ENCODE measurements at regions not wholly inside any gene's neighbourhood (a gene's known extent, or its start where the extent isn't known, plus 50 kb on each side); places are given as distances from the start of the nearest gene placed in this dataset.

GRCh38 chr16:48834576-48834975 is 224.6 kb upstream of the N4BP1 start:
- H3K9ac ChIP-seq (ENCODE audit: insufficient read depth in 1 of 2, low read length in 2 of 2), result no peak overlapping the region
- H3K27ac ChIP-seq (ENCODE audit: low read depth in 1 of 2, low read length in 1 of 2), result no peak overlapping the region
- H3K27me3 ChIP-seq (ENCODE audit: control insufficient read depth in 3 of 3, insufficient read depth in 3 of 3, low read length in 2 of 3), result peaks cover 0 to 2% (median 0%) of the 10 kb centered on the region in 3 donors
- 8 to 20% methylated on average over 1 of the region's 1 CpG for WGBS, 2 donors
- TF ChIP-seq CTCF (IDR thresholded peaks at IDR 0.05; ENCODE audit: control extremely low read depth, extremely low read depth), result no peak
- ATAC-seq (ENCODE audit: insufficient read depth, low FRiP score) (no peak), DNase-seq (no peak)
- no peak overlapping the region for H3K4me3 ChIP-seq
- H3K36me3 ChIP-seq (ENCODE audit: control insufficient read depth in 4 of 4, insufficient read depth in 4 of 4, low read length in 4 of 4), result no peaks in the 10 kb centered on the region
- no peaks in the 10 kb centered on the region for H3K4me1 ChIP-seq (ENCODE audit: control insufficient read depth in 5 of 5, insufficient read depth in 5 of 5, low read length in 5 of 5)
- H3K9me3 ChIP-seq (ENCODE audit: control insufficient read depth in 4 of 4, insufficient read depth in 3 of 4, low read length in 3 of 4), result no peaks in the 10 kb centered on the region

GRCh38 chr16:48833461-48833860 is 223.5 kb upstream of the N4BP1 start:
- Histone ChIP-seq H3K27ac (ENCODE audit: low read depth in 1 of 2, low read length in 1 of 2) (no peak overlapping the region), H3K4me3 (no peak overlapping the region), H3K4me1 (ENCODE audit: control insufficient read depth in 5 of 5, insufficient read depth in 5 of 5, low read length in 5 of 5) (no peaks in the 10 kb centered on the region), H3K9ac (ENCODE audit: insufficient read depth in 1 of 2, low read length in 2 of 2) (no peak overlapping the region), H3K36me3 (ENCODE audit: control insufficient read depth in 4 of 4, insufficient read depth in 4 of 4, low read length in 4 of 4) (no peaks in the 10 kb centered on the region), H3K9me3 (ENCODE audit: control insufficient read depth in 4 of 4, insufficient read depth in 3 of 4, low read length in 3 of 4) (peaks cover 0 to 2% (median 0%) of the 10 kb centered on the region in 4 donors), H3K27me3 (ENCODE audit: control insufficient read depth in 3 of 3, insufficient read depth in 3 of 3, low read length in 2 of 3) (peaks cover 0 to 2% (median 0%) of the 10 kb centered on the region in 3 donors)
- 40 to 47% methylated on average over 2 of the region's 2 CpGs for WGBS, 2 donors
- ATAC-seq (ENCODE audit: insufficient read depth, low FRiP score) (no peak), DNase-seq (no peak)
- no peak for TF ChIP-seq CTCF (IDR thresholded peaks at IDR 0.05; ENCODE audit: control extremely low read depth, extremely low read depth)

- H3K4me3 ChIP-seq, result no peak overlapping the region
- 27 to 30% methylated on average over 4 of the region's 4 CpGs for WGBS, 2 donors
- no peak for DNase-seq
- TF ChIP-seq CTCF (IDR thresholded peaks at IDR 0.05; ENCODE audit: control extremely low read depth, extremely low read depth), result no peak
- no peak overlapping the region for H3K9ac ChIP-seq (ENCODE audit: insufficient read depth in 1 of 2, low read length in 2 of 2)
- ATAC-seq (ENCODE audit: insufficient read depth, low FRiP score), result no peak
- no peak overlapping the region for H3K27ac ChIP-seq (ENCODE audit: low read depth in 1 of 2, low read length in 1 of 2)
- no peaks in the 10 kb centered on the region for H3K36me3 ChIP-seq (ENCODE audit: control insufficient read depth in 4 of 4, insufficient read depth in 4 of 4, low read length in 4 of 4)
- H3K9me3 ChIP-seq (ENCODE audit: control insufficient read depth in 4 of 4, insufficient read depth in 3 of 4, low read length in 3 of 4), result peaks cover 0 to 7% (median 0%) of the 10 kb centered on the region in 4 donors
- H3K4me1 ChIP-seq (ENCODE audit: control insufficient read depth in 5 of 5, insufficient read depth in 5 of 5, low read length in 5 of 5), result no peaks in the 10 kb centered on the region
- peaks cover 0 to 2% (median 0%) of the 10 kb centered on the region in 3 donors for H3K27me3 ChIP-seq (ENCODE audit: control insufficient read depth in 3 of 3, insufficient read depth in 3 of 3, low read length in 2 of 3)
Observed at GRCh38 chr16:48831076-48831722, 221.2 kb upstream of the N4BP1 start.
